ENCODE measurements at regions not wholly inside any gene's neighbourhood (a gene's known extent, or its start where the extent isn't known, plus 50 kb on each side); places are given as distances from the start of the nearest gene placed in this dataset.

GRCh38 chr6:118408863-118409262, 139.2 kb upstream of the PLN start:
- no peak overlapping the region for H3K4me2 ChIP-seq (ENCODE audit: low read length)
- BruUV-seq (replicated peaks) = no TSS peak
- no peak overlapping the region for H3K4me3 ChIP-seq (ENCODE audit: low read depth, low read length, poor library complexity, severe bottlenecking)
- no peaks in the 10 kb centered on the region for H3K9me3 ChIP-seq (ENCODE audit: low read length)
- H3K9me2 ChIP-seq (ENCODE audit: insufficient read depth, low read length) = no peaks in the 10 kb centered on the region
- H3K4me1 ChIP-seq (ENCODE audit: insufficient read depth, low read length, poor library complexity, severe bottlenecking) = no peaks in the 10 kb centered on the region
- no peaks in the 10 kb centered on the region for H3K36me3 ChIP-seq (ENCODE audit: insufficient read depth, low read length)
- no peak overlapping the region for H3K27ac ChIP-seq (ENCODE audit: low read depth, low read length, poor library complexity, severe bottlenecking)
- intact Hi-C loops (cut with micrococcal nuclease; ENCODE audit: unreplicated experiment) = no loop called here
- TF ChIP-seq CTCF (conservative IDR thresholded peaks at IDR 0.05; ENCODE audit: low read length) = no peak; the same call in 1 of the 2 replicates
- no peak for TF ChIP-seq EZH2phosphoT487 (IDR thresholded peaks at IDR 0.05; ENCODE audit: borderline replicate concordance, low read depth, low read length)
- ChIA-PET POLR2A (no interaction called here), CTCF (ENCODE audit: unreplicated experiment) (no interaction called here)
- no peak for DNase-seq (ENCODE audit: low spot score)
- H3K79me2 ChIP-seq (ENCODE audit: insufficient read depth, low read depth, low read length) = no peaks in the 10 kb centered on the region
- no peak overlapping the region for H2AFZ ChIP-seq (ENCODE audit: low read length)
- H4K20me1 ChIP-seq (ENCODE audit: insufficient read depth, low read length) = no peaks in the 10 kb centered on the region

GRCh38 chr6:118410001-118410400, 138.1 kb upstream of the PLN start:
- BruUV-seq (replicated peaks) = no TSS peak
- intact Hi-C loops (cut with micrococcal nuclease; ENCODE audit: unreplicated experiment) = no loop called here
- Histone ChIP-seq H3K9me3 (ENCODE audit: low read length) (no peaks in the 10 kb centered on the region), H3K9me2 (ENCODE audit: insufficient read depth, low read length) (no peaks in the 10 kb centered on the region), H3K4me3 (ENCODE audit: low read depth, low read length, poor library complexity, severe bottlenecking) (no peak overlapping the region), H3K27ac (ENCODE audit: low read depth, low read length, poor library complexity, severe bottlenecking) (no peak overlapping the region), H3K4me1 (ENCODE audit: insufficient read depth, low read length, poor library complexity, severe bottlenecking) (no peaks in the 10 kb centered on the region), H2AFZ (ENCODE audit: low read length) (no peak overlapping the region), H3K4me2 (ENCODE audit: low read length) (no peak overlapping the region), H3K36me3 (ENCODE audit: insufficient read depth, low read length) (no peaks in the 10 kb centered on the region), H3K79me2 (ENCODE audit: insufficient read depth, low read depth, low read length) (no peaks in the 10 kb centered on the region), H4K20me1 (ENCODE audit: insufficient read depth, low read length) (no peaks in the 10 kb centered on the region)
- POLR2A ChIA-PET = no interaction called here
- TF ChIP-seq EZH2phosphoT487 (IDR thresholded peaks at IDR 0.05; ENCODE audit: borderline replicate concordance, low read depth, low read length) (no peak), CTCF (conservative IDR thresholded peaks at IDR 0.05; ENCODE audit: low read length) (no peak)
- CTCF ChIA-PET (ENCODE audit: unreplicated experiment) = no interaction called here
- no peak for DNase-seq (ENCODE audit: low spot score)

Data from OCI-LY7 (cell line).